Progenitor cell of endocrine pancreas (in vitro differentiated cells): ENCODE measurements at regions not wholly inside any gene's neighbourhood (a gene's known extent, or its start where the extent isn't known, plus 50 kb on each side); places are given as distances from the start of the nearest gene placed in this dataset.

Experiments
- DNase-seq: peaks from one replicate; pipeline ENCODE4 v3.0.0; 2021; ENCODE audit warnings: low spot score; ENCODE audit not compliant: unreplicated experiment
- H3K27ac Mint-ChIP-seq: 2 replicates; pipeline ENCODE4 v1.8.0; 2021; ENCODE audit warnings: mild to moderate bottlenecking, moderate library complexity, mixed read lengths
- H3K27me3 Mint-ChIP-seq: 2 replicates; pipeline ENCODE4 v1.8.0; 2021; ENCODE audit warnings: mixed read lengths
- H3K36me3 Mint-ChIP-seq: 2 replicates; pipeline ENCODE4 v1.8.0; 2022; ENCODE audit warnings: mixed read lengths; ENCODE audit not compliant: insufficient read depth
- H3K4me1 Mint-ChIP-seq: 2 replicates; pipeline ENCODE4 v1.8.0; 2021; ENCODE audit warnings: low read depth, mixed read lengths
- H3K4me3 Mint-ChIP-seq: 2 replicates; pipeline ENCODE4 v1.8.0; 2021; ENCODE audit warnings: low read depth, mild to moderate bottlenecking, moderate library complexity, mixed read lengths
- H3K9me3 Mint-ChIP-seq: 2 replicates; pipeline ENCODE4 v1.8.0; 2021; ENCODE audit warnings: low read depth, mixed read lengths
- TF ChIP-seq, protein P1 (sequence below): fragments of 200-600 bp; sonication (generic); IDR thresholded peaks from one replicate; pipeline ENCODE4 v1.5.0; 2021; ENCODE audit warnings: antibody characterized with exemption, mild to moderate bottlenecking; ENCODE audit not compliant: unreplicated experiment

- H3K4me1 Mint-ChIP-seq, result no peaks in the 10 kb centered on the region
- H3K27ac Mint-ChIP-seq, result no peak overlapping the region
- H3K9me3 Mint-ChIP-seq, result no peaks in the 10 kb centered on the region
- TF ChIP-seq, protein P1, sequence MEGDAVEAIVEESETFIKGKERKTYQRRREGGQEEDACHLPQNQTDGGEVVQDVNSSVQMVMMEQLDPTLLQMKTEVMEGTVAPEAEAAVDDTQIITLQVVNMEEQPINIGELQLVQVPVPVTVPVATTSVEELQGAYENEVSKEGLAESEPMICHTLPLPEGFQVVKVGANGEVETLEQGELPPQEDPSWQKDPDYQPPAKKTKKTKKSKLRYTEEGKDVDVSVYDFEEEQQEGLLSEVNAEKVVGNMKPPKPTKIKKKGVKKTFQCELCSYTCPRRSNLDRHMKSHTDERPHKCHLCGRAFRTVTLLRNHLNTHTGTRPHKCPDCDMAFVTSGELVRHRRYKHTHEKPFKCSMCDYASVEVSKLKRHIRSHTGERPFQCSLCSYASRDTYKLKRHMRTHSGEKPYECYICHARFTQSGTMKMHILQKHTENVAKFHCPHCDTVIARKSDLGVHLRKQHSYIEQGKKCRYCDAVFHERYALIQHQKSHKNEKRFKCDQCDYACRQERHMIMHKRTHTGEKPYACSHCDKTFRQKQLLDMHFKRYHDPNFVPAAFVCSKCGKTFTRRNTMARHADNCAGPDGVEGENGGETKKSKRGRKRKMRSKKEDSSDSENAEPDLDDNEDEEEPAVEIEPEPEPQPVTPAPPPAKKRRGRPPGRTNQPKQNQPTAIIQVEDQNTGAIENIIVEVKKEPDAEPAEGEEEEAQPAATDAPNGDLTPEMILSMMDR, result no peak
- H3K36me3 Mint-ChIP-seq, result no peaks in the 10 kb centered on the region
- H3K27me3 Mint-ChIP-seq, result no peaks in the 10 kb centered on the region
- DNase-seq, result no peak
- no peak overlapping the region for H3K4me3 Mint-ChIP-seq
Measured at GRCh38 chr21:16037421-16037955, 307.7 kb downstream of the USP25 start.

DNA sequence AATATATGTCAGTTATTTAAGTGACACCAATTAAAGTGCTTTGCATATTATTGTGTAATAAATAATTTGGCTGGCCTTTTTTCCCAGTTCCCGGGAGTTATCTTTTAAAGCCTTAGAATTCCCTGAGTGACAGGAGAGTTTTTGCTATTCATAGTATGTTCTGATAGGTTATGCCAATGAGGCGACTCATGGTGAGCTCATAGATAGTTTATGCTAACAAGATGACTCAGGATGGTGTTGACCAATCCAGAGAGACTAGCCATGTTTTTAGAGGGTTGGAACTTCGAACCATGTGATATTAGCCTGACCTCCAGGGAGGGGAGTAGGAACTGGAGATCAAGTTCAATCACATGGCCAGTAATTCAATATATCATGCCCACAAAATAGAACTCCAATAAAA, 310.8 kb downstream of the USP25 start:
- Mint-ChIP-seq H3K36me3 (no peaks in the 10 kb centered on the region), H3K4me1 (no peaks in the 10 kb centered on the region), H3K9me3 (no peaks in the 10 kb centered on the region), H3K27me3 (no peaks in the 10 kb centered on the region), H3K4me3 (no peak overlapping the region), H3K27ac (no peak overlapping the region)
- TF ChIP-seq, protein P1, result no peak
- DNase-seq, result no peak

GRCh38 chr21:16044676-16045075, 314.9 kb downstream of the USP25 start:
- no peak overlapping the region for H3K27ac Mint-ChIP-seq
- H3K9me3 Mint-ChIP-seq, result no peaks in the 10 kb centered on the region
- no peak for DNase-seq
- no peaks in the 10 kb centered on the region for H3K36me3 Mint-ChIP-seq
- H3K27me3 Mint-ChIP-seq, result no peaks in the 10 kb centered on the region
- TF ChIP-seq, protein P1, result no peak
- no peaks in the 10 kb centered on the region for H3K4me1 Mint-ChIP-seq
- no peak overlapping the region for H3K4me3 Mint-ChIP-seq

- Mint-ChIP-seq H3K9me3 (no peaks in the 10 kb centered on the region), H3K27ac (no peak overlapping the region), H3K4me3 (no peak overlapping the region), H3K36me3 (no peaks in the 10 kb centered on the region), H3K4me1 (no peaks in the 10 kb centered on the region), H3K27me3 (no peaks in the 10 kb centered on the region)
- TF ChIP-seq, protein P1, result no peak
- no peak for DNase-seq
Measured at GRCh38 chr21:16046656-16047330, 317.0 kb downstream of the USP25 start.

GRCh38 chr21:16047904-16048303, 318.1 kb downstream of the USP25 start:
- Mint-ChIP-seq H3K27me3 (no peaks in the 10 kb centered on the region), H3K4me3 (no peak overlapping the region), H3K36me3 (no peaks in the 10 kb centered on the region), H3K4me1 (no peaks in the 10 kb centered on the region), H3K9me3 (no peaks in the 10 kb centered on the region), H3K27ac (no peak overlapping the region)
- TF ChIP-seq, protein P1, result no peak
- no peak for DNase-seq
